ENCODE measurements at regions not wholly inside any gene's neighbourhood (a gene's known extent, or its start where the extent isn't known, plus 50 kb on each side); places are given as distances from the start of the nearest gene placed in this dataset.
"Not testable (repeated sequence)": the region's sequence is repeated elsewhere in the genome, so short reads cannot be mapped to it uniquely, and the experiment has no call there.

DNA sequence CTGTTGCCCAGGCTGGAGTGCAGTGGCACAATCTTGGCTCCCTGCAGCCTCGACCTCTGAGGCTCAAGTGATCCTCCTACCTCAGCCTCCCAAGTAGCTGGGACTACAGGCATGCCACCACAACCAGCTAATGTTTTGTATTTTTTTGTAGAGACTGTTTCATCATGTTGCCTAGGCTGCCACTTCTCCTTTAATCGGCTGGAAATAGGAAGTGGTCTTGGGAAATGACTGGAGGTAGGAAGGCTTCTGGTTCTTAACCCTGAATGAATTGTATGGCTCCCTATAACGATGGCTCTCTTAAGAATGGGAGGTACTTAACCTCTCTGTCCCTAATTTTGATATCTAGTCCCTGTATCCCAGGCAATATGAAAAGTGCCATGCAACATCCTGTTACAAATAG, 113.9 kb upstream of the USP15 start:
- no peak for DNase-seq (ENCODE audit: low read depth in 1 of 2, low spot score in 1 of 2)

DNA sequence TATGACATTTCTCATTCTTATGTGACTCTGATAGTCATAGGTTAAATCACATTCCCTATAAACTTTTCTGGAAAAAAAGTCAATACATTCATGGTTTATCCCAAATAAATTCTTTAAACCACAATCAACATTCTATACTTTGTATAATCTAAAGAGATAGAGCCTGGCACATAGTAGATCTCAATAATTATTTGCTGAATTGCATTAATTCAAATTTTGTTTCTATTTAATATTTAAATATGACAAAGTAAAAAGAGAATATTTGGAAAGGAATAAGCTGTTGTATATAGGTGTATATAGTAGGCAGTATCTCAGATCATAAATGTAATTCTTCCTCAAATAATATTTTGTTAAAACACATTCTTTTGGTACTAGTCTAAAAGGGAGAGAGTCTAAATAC, 102.2 kb upstream of the USP15 start:
- no peak for DNase-seq (ENCODE audit: low read depth in 1 of 2, low spot score in 1 of 2)

DNA sequence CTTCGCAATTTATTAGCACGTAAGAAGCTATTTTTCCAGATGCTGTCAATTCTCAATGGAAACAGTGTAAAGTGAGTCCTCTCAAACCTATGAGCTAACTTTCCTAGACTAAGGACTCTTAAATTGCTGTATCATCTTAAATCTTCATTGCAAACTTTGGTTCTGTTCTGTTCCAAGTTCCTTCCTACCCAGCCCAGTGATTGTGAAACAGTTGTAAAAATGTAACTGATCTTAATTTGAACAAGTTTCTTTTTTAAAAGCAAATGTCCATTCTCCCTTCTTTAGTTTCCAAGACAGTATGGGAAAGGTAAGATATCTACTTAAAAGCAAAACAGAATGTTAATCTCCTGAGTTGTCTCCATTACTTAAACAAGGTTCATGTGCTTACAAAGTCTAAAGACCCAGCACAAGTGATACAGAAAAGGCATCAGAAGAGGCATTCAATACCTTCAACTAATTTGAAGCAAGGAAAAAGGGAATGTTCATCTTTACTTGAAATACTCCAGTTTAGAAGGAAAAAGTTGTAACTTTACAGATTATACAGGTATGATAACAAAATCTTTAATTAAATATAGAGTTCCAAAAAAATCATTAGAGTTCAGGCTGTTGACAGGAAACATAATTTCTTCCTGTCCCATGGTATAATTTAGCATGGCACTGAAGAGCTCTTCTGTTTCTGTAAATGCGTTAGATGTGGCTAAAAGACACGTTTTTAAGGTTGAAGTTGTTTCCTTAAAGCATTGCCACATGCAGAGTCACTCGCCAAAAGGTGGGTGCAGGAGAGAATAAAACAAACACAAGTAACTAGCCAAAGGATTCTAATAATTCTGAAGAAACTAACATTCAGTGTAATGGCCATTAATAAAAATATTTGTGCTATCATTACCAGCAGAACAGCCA, 101.5 kb upstream of the USP15 start:
- no peak for DNase-seq (ENCODE audit: low read depth in 1 of 2, low spot score in 1 of 2)

DNA sequence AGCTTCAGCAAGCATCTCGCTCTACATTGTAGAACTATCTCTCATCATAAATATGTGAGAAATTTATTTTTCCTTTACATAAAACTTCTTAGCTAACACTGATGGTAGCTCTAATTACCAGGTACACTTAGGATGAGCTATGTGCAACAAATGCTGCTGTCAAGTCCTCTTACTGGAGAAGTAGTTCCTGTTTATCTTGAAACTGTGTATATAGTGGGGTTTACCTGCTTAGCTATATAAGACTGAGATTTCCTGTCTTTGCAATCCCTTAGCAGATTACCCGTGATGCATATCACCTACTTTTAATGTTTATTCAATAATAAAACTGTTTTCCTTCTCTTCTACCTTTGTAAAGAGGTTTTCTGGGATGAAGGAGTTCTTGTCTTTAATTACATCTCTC, 98.0 kb upstream of the USP15 start:
- DNase-seq (ENCODE audit: low read depth in 1 of 2, low spot score in 1 of 2) = no peak

DNA sequence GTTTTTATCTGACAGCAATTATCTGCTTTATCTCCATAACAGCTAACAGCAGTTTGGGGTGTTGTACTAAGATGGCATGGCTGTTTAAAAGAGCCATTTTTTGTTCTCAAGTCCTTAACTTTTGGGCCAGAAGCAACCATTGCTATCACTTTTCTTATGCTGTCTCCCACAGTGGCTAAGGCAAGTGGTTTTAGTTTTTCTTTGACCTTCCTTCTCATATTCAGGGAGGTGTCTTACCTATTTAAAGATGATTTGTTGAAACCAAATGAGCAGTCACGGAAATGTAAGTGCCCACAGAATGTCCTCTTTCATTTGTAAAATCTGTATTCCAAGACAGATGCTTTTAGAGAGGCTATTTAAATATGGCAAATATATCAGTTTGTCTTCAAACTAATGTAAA, 96.8 kb upstream of the USP15 start:
- no peak for DNase-seq (ENCODE audit: low read depth in 1 of 2, low spot score in 1 of 2)

DNA sequence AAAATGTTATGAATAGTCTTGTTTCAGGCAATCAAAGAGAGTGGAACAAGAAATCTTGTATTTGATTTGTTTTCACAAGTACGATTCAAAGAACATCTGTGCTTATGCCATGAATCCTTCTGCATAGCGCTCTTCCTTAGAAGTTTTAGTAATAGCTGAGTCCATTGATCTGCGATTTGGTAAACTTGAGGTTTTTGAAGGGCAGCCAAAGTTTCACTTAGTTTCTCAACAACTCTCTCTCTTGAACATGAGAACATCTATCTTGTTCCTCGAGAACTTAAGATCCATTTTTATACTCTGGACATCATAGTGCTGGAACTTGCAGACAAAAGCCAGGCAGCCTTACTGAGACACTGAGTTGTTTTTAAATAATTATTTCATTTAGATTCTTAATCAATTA, 96.2 kb upstream of the USP15 start:
- DNase-seq (ENCODE audit: low read depth in 1 of 2, low spot score in 1 of 2) = no peak

DNA sequence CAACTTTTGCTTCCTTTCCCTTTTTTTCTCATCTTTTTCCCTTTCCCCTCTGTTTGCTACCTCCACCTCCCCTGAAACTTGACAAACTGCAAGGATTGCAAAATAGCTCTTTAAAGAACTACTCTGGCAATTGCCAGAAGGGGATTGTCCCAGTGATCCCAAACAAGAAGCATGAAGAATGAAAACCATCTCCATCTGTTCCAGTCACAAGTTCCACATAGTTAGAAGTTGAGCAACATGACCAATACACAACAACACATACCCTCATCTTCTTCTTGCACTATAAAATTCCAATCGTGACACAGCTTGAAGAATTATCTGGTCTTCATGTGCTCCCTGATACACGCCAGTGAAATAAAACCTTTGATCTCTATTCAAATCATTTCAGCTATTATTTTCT, 93.7 kb upstream of the USP15 start:
- no peak for DNase-seq (ENCODE audit: low read depth in 1 of 2, low spot score in 1 of 2)

DNA sequence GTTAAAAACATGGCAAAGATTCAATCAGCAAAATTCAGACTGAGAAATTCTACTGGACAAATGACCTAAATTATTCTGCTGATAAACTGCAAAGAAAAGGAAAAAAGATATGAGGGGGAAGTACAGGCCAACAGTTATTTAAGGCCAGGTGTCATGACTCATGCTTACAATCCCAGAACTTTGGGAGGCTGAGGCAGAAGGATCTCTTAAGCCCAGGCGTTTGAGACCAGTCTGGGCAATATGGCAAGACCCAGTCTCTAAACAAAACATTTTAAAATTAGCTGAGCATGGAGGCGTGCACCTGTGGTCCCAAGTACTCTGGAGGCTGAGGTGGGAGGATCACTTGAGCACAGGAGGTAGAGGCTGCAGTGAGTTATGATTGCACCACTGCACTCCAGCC, 91.8 kb upstream of the USP15 start:
- no peak for DNase-seq (ENCODE audit: low read depth in 1 of 2, low spot score in 1 of 2)

DNA sequence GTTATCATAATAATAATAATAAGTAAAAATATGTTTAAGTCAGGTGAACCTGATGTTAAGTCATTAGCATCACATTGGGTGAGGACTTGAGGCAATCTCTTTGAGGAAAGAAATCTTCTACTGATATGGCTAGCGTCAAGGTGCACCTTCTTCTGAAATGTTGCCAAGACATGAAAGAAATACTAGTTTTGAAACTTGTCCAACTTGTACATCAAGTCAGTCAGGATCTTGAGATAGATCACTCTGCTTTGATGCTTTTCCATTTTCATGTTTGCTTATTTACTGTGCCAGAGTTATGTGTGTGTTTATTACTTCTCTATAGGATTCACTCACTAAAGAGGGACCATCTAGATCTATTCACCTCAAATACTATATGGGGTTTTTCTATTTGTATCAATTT, 90.0 kb upstream of the USP15 start:
- no peak for DNase-seq (ENCODE audit: low read depth in 1 of 2, low spot score in 1 of 2)

DNA sequence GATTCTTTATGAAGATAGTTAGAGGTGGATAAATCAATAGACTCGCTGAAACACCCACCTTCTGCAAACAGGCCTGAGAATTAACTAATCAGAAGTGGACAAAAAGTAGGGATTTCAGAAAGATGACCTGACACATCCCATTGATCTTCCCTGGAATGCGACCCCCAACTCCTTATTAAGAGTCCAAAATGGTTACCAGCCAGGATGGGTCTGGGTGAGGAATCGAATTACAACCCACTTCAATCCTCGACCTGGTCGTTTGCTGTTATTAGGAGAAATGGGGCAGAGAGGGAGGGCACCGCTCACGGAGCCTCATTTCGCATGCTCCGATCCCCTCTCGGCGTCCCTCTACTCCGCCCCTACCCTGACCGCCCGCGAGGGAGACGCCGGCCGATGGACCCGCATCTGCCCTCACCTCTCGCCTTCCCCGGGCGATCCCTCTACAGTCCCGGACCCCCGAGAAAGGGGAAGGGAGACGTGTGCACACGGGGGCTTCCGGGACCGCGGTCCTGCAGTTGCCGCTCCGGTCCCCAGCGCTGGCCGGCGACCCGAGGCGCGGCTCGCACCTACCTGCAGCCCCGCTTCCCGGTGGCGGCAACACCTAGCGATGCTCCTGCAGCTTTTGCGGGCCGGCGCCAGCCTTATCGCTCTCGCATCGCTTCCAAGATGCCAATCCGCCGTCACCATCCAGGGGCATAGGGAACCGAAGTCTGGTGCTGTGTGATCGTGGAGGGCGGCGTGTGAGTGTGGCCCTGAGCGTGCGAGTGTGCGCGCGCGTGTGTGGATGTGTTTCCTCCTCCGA, 69.3 kb upstream of the USP15 start:
- DNase-seq (ENCODE audit: low read depth in 1 of 2, low spot score in 1 of 2) = no peak

DNA sequence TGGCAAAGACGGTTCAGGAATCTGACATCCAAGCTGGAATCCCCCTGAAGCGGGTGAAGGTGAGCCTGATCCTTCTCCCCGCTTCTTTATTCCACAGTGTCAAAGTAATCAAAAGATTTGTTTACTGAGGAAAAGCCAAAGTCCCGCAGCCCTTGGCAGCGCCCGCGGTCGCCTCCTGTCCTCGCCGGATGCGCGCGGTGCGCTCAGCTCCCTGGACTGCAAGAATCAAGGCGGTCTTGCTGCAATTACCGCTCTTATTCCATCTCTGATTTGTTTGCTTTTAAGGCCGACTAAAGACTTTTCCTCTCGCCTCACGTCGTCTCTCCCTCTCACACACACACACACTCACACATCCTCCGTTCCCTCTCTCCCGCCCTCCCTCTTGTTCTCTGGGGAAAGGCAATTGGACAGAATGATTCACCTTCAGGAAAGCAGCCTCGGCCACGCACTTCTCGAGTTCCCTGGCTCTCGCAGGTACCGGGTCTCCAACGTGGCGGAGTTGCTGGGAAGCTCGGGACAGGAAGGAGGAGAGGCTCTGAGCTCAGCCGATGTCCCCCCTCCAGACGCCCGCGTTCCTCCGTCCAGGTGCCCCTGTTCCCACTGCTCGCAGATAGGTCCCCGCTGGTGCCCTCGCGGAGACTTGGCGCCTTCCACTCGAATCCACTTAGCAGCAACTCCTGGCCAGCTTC, 68.6 kb upstream of the USP15 start:
- DNase-seq (ENCODE audit: low read depth in 1 of 2, low spot score in 1 of 2) = peak in 1 of 2 donors; percentile 3

DNA sequence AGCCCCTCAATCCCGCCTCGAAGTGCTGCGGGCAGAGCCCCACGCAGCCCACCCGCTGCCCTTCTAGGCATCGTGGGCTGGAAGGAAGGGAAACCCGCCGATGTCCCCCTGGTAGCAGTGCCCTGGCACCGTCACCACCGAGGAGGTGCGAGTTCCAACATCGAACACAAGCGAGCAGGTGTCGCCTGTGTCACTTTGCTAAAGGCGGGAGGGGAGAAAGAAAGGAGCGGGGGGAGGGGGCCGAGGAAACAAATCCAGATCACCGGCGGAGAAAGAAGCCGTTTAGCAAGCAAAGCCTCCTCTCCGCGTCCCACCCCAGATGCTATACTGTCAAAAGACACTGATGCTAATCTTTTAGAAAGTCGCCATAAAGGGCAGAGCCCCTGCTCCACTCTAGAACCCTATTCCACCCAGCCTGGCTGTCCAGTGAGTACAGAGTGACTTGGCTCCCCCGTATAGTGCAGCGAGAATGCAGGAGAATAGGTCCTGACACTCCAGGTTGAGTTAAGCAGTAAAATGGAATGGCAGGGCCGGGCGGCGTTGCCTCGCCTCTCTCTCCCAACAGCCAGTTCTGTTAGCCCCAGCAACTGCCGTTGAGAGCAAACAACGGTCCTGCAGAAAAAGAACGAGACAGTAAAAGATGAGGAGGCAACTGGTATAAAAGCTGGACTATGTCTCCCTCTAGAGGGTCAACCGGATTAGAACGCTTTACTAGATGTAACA, 67.9 kb upstream of the USP15 start:
- peak; percentile 16 to 51 for DNase-seq (ENCODE audit: low read depth in 1 of 2, low spot score in 1 of 2)

DNA sequence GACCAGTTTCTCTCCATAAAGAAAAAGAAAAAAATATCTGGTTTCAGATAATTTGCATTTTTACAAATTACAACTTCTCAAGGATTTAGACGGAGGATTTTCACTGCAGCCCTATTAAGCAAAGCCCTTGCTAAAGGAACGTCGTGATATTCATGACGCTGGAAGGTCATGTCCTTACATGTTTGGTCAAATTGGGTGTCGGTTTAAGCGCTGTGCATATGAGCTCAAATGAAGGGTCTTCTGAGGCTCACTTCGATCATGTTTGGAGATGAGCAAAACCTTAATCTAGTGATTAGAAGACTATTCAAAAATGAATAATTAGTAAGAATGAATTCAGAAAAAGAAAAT, 67.3 kb upstream of the USP15 start:
- DNase-seq (ENCODE audit: low read depth in 1 of 2, low spot score in 1 of 2) = no peak

DNA sequence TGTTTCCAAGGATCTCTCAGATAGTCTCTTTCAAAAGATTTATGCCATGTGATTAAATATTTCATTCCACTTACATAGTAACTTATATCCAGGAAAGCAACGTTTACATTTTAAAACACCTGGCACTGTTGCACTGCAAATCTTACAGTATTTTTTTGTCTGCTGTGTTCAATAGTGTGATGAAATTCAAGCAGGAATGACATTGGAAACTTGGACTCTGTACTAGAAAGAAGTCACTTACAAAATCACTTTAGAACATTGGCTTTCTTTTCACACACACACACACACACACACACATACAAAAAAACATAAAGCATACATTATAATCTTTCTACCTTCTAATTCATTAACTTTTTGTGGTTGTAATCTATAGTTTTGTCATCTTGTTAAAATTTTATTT, 66.2 kb upstream of the USP15 start:
- DNase-seq (ENCODE audit: low read depth in 1 of 2, low spot score in 1 of 2) = no peak

DNA sequence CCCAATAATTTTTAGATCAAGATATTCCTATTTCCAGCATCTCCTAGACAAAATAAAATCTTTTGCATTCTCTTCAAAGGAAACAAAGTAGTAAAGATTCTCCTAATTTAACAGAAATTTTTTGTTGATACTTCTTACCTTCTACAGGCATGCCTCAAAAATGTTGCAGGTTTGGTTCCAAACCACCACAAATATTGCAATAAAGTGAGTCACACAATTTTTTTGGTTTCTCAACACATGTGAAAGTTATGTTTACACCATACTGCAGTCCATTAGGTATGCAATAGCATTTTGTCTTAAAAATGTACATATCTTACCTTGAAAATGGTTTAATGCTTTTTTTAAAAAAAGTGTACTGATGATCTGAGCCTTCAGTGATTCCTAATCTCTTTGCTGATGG, 65.6 kb upstream of the USP15 start:
- DNase-seq (ENCODE audit: low read depth in 1 of 2, low spot score in 1 of 2) = no peak

DNA sequence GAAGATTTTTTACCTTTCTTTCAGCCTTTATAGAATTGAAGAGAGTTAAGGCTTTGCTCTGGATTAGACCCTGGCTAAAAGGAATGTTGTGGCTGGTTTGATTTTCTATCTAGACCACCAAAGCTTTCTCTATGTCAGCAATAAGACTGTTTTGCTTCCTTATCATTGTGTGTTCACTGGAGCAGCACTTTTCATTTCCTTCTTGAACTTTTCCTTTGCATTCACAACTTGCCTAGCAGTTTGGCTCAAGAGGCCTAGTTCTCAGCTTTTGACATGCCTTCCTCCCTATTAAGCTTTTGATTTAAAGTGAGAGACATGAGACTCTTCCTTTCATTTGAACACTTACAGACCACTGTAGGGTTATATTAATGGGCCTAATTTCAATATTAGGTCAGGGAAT, 64.1 kb upstream of the USP15 start:
- DNase-seq (ENCODE audit: low read depth in 1 of 2, low spot score in 1 of 2) = no peak

DNA sequence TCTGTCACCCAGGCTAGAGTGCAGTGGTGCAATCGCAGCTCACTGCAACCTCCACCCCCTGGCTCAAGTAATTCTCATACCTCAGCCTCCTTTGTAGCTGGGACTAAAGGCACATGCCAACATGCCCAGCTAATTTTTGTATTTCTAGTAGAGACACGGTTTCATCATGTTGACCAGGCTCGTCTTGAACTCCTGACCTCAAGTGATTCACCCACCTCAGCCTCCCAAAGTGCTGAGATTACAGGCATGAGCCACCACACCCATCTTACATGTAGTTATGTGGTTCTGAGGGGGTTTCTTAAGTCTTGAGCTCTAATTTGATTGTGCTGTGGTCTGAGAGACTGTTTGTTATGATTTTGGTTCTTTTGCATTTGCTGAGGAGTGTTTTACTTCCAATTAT, 57.3 kb upstream of the USP15 start:
- not testable (repeated sequence) for DNase-seq (ENCODE audit: low read depth in 1 of 2, low spot score in 1 of 2)

DNA sequence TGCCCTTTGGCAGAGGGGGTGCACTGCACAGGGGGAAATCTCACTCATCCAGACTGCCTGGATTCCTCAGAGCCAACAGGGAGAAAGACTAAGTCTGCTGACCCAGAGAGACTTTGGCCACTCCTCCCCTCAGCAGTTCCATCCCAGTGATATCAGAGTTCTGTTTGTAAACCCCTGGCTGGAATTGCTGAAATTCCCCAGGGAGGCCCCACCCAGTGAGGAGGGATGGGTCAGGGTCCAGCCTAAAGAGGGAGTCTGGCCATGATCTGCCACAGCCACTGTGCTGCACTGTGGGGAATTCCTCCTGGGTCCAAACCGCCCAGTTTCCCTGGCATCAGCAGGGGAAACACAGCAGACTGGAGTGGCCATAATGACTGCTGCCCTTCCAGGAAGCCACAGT, 54.9 kb upstream of the USP15 start:
- no peak for DNase-seq (ENCODE audit: low read depth in 1 of 2, low spot score in 1 of 2)

DNA sequence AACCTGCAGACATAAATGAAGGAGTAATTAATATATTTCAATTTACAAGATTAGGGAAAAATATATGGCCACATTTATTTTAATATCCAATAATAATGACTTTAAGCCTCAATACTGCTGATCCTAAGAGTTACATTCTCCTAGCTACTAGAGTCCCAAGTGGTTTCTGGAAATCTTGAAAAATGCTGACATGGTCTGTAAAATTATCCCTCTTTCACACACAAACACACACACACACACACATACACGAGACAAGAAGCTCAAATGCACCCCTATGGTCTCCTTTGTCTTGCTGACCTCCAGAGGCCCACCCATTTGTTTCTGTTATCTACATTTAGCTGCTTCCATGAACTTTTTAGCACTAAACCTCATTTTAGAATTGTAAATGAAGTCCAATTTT, 53.0 kb upstream of the USP15 start:
- DNase-seq (ENCODE audit: low read depth in 1 of 2, low spot score in 1 of 2) = no peak

Measured in activated CD4-positive, alpha-beta T cell treated with anti-CD3 and anti-CD28 coated beads, Interleukin-2, amount 50 U/mL, for 24 hours (primary cell).